GM13977 (cell line): ENCODE measurements at regions not wholly inside any gene's neighbourhood (a gene's known extent, or its start where the extent isn't known, plus 50 kb on each side); places are given as distances from the start of the nearest gene placed in this dataset.

Source experiments
- DNase-seq: peaks from one replicate; pipeline ENCODE4 v3.0.0; 2012; ENCODE audit warnings: low spot score
- CTCF ChIP-seq: IDR thresholded peaks from 2 replicates; pipeline ENCODE4 v1.5.1; 2012; ENCODE audit warnings: mild to moderate bottlenecking, control low read depth; ENCODE audit not compliant: insufficient read depth; ENCODE audit errors: extremely low read depth, missing control alignments
- in situ Hi-C: fragments of 300-500 bp; cut with MboI; formaldehyde crosslinking; loops from one replicate; pipeline ENCODE4 v1.12.0; 2022; ENCODE audit warnings: low sequenced_read_pairs, low pct_unique_long_range_greater_than_20kb, mixed read lengths, inconsistent platforms; ENCODE audit not compliant: unreplicated experiment

- in situ Hi-C loops: no loop called here
- DNase-seq: no peak
- TF ChIP-seq CTCF: no peak
Measured at GRCh38 chr7:81013083-81013817, 94.4 kb upstream of the SEMA3C start.

- no peak for DNase-seq
- in situ Hi-C loops: no loop called here
- no peak for TF ChIP-seq CTCF
Measured at GRCh38 chr7:81008901-81009300, 90.0 kb upstream of the SEMA3C start.

- TF ChIP-seq CTCF: no peak
- DNase-seq: no peak
- in situ Hi-C loops: no loop called here
Measured at GRCh38 chr7:81007051-81007450, 88.2 kb upstream of the SEMA3C start.

GRCh38 chr7:81005254-81005653, 86.4 kb upstream of the SEMA3C start:
- no peak for DNase-seq
- TF ChIP-seq CTCF: no peak
- in situ Hi-C loops: no loop called here

GRCh38 chr7:81004098-81004497, 85.2 kb upstream of the SEMA3C start:
- no peak for DNase-seq
- in situ Hi-C loops: no loop called here
- no peak for TF ChIP-seq CTCF

GRCh38 chr7:81003326-81003725, 84.5 kb upstream of the SEMA3C start:
- in situ Hi-C loops: no loop called here
- TF ChIP-seq CTCF: no peak

GRCh38 chr7:81002421-81002820, 83.6 kb upstream of the SEMA3C start:
- in situ Hi-C loops: no loop called here
- no peak for DNase-seq

More at GRCh38 chr7:81003326-81003725, 84.5 kb upstream of the SEMA3C start:
- no peak for DNase-seq

More at GRCh38 chr7:81002421-81002820, 83.6 kb upstream of the SEMA3C start:
- TF ChIP-seq CTCF: no peak
